SU-DHL-6 (cell line): ENCODE measurements at regions not wholly inside any gene's neighbourhood (a gene's known extent, or its start where the extent isn't known, plus 50 kb on each side); places are given as distances from the start of the nearest gene placed in this dataset.

Experiments used
- H2AFZ ChIP-seq: fragments of 200-600 bp; sonication (generic); 2 replicates; pipeline ENCODE4 v1.6.1; 2014; ENCODE audit warnings: low read depth, mild to moderate bottlenecking, moderate library complexity, mixed read lengths, antibody characterized with exemption, low read length; ENCODE audit not compliant: severe bottlenecking
- H3F3A ChIP-seq: fragments of 200-600 bp; shearing (Covaris generic); 2 replicates; pipeline ENCODE4 v1.6.0; 2016; ENCODE audit warnings: antibody characterized with exemption, mild to moderate bottlenecking; ENCODE audit not compliant: insufficient read depth
- H3K27ac ChIP-seq: fragments of 200-600 bp; sonication (generic); 2 replicates; pipeline ENCODE4 v1.5.1; 2016; ENCODE audit warnings: low read depth, mild to moderate bottlenecking, low read length, moderate library complexity, mixed read lengths
- H3K27me3 ChIP-seq: fragments of 200-600 bp; sonication (generic), shearing (Covaris generic); 2 replicates; pipeline ENCODE4 v1.6.0; 2014; ENCODE audit warnings: mild to moderate bottlenecking, low read length
- H3K36me3 ChIP-seq: fragments of 200-600 bp; sonication (generic); 2 replicates; pipeline ENCODE4 v1.6.1; 2014; ENCODE audit warnings: mild to moderate bottlenecking, low read length, mixed read lengths
- H3K4me2 ChIP-seq: fragments of 300-600, 200-600 bp; shearing (Covaris generic), sonication (generic); 2 replicates; pipeline ENCODE4 v1.6.0; 2014; ENCODE audit warnings: low read length, low read depth, mild to moderate bottlenecking; ENCODE audit not compliant: poor library complexity, severe bottlenecking
- H3K4me3 ChIP-seq: fragments of 200-600 bp; sonication (generic); 2 replicates; pipeline ENCODE4 v1.5.1; 2014; ENCODE audit warnings: antibody characterized with exemption, low read length, mild to moderate bottlenecking, mixed read lengths; ENCODE audit not compliant: insufficient read depth, poor library complexity, severe bottlenecking
- H3K79me2 ChIP-seq: fragments of 200-600 bp; sonication (generic); 2 replicates; pipeline ENCODE4 v1.6.1; 2014; ENCODE audit warnings: mild to moderate bottlenecking, low read length, moderate library complexity; ENCODE audit not compliant: insufficient read depth
- H3K9ac ChIP-seq: fragments of 200-600 bp; sonication (generic); 2 replicates; pipeline ENCODE4 v1.7.0; 2014; ENCODE audit warnings: mild to moderate bottlenecking, low read length
- H3K9me2 ChIP-seq: fragments of 200-600 bp; sonication (generic); replicated peaks from 2 replicates; pipeline ENCODE4 v1.6.1; 2014; ENCODE audit warnings: low read length; ENCODE audit not compliant: insufficient read depth
- H3K9me3 ChIP-seq: fragments of 200-600 bp; sonication (generic); 2 replicates; pipeline ENCODE4 v1.6.1; 2014; ENCODE audit warnings: low read length, mixed read lengths; ENCODE audit not compliant: insufficient read depth
- H4K20me1 ChIP-seq: fragments of 200-600 bp; sonication (generic); 2 replicates; pipeline ENCODE4 v1.6.1; 2014; ENCODE audit warnings: low read depth, mild to moderate bottlenecking, antibody characterized with exemption, low read length, moderate library complexity, mixed read lengths
- CTCF ChIP-seq: fragments of 200-600 bp; sonication (generic); IDR thresholded peaks from one replicate; pipeline ENCODE4 v1.5.1; 2017; ENCODE audit warnings: antibody characterized with exemption, mild to moderate bottlenecking, low read length, moderate library complexity; ENCODE audit not compliant: insufficient read depth, poor library complexity, severe bottlenecking
- EZH2phosphoT487 ChIP-seq: fragments of 200-600 bp; sonication (generic), shearing (Covaris generic); conservative IDR thresholded peaks from 2 replicates; pipeline ENCODE4 v1.6.1; 2018; ENCODE audit warnings: mild to moderate bottlenecking, antibody characterized with exemption, low read length, moderate library complexity, mixed read lengths

GRCh38 chr1:63000508-63000907 is 216.6 kb downstream of the ATG4C start:
- Histone ChIP-seq H2AFZ (no peak overlapping the region), H3K9me3 (no peaks in the 10 kb centered on the region), H3F3A (no peaks in the 10 kb centered on the region), H3K9me2 (no peaks in the 10 kb centered on the region), H3K4me3 (no peak overlapping the region), H4K20me1 (no peaks in the 10 kb centered on the region), H3K9ac (no peak overlapping the region), H3K27ac (no peak overlapping the region), H3K4me2 (no peak overlapping the region), H3K27me3 (no peaks in the 10 kb centered on the region), H3K79me2 (no peaks in the 10 kb centered on the region), H3K36me3 (no peaks in the 10 kb centered on the region)
- TF ChIP-seq CTCF (no peak), EZH2phosphoT487 (no peak)

DNA sequence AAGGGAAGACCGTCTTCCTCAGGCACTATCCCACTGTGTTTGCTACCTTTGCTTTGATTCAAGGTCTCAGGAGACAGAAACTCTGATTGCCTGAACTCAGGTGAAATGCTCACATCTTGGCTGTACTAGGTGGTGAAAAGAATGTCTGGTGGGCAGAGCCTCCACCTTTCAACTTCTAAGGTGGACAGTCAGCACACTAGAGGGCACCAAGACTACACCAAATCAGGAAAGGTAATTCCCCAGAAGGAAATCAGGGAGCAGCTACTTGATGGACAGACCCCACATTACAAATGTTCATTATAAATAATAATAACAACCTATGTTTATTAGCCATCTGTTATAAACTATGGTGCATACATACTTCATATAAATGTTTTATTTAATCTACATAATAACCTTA is 220.9 kb downstream of the ATG4C start:
- no peaks in the 10 kb centered on the region for H3K27me3 ChIP-seq
- no peak overlapping the region for H3K9ac ChIP-seq
- H3K4me2 ChIP-seq, result no peak overlapping the region
- H3K36me3 ChIP-seq, result no peaks in the 10 kb centered on the region
- H3K9me2 ChIP-seq, result no peaks in the 10 kb centered on the region
- H3K27ac ChIP-seq, result no peak overlapping the region
- no peak overlapping the region for H3K4me3 ChIP-seq
- H3K79me2 ChIP-seq, result no peaks in the 10 kb centered on the region
- H3F3A ChIP-seq, result no peaks in the 10 kb centered on the region
- H4K20me1 ChIP-seq, result no peaks in the 10 kb centered on the region
- no peak overlapping the region for H2AFZ ChIP-seq
- no peaks in the 10 kb centered on the region for H3K9me3 ChIP-seq
- TF ChIP-seq EZH2phosphoT487 (no peak), CTCF (no peak)

- Histone ChIP-seq H3K27me3 (no peaks in the 10 kb centered on the region), H3K36me3 (no peaks in the 10 kb centered on the region), H3K9me2 (no peaks in the 10 kb centered on the region), H4K20me1 (no peaks in the 10 kb centered on the region), H3K27ac (no peak overlapping the region), H3K9ac (no peak overlapping the region), H2AFZ (no peak overlapping the region), H3K4me2 (no peak overlapping the region), H3F3A (no peaks in the 10 kb centered on the region), H3K4me3 (no peak overlapping the region), H3K79me2 (no peaks in the 10 kb centered on the region), H3K9me3 (no peaks in the 10 kb centered on the region)
- TF ChIP-seq EZH2phosphoT487, result no peak
- TF ChIP-seq CTCF, result no peak
Observed at GRCh38 chr1:63005812-63006211, 221.9 kb downstream of the ATG4C start.

- Histone ChIP-seq H3K9me2 (no peaks in the 10 kb centered on the region), H3K27ac (no peak overlapping the region), H3F3A (no peaks in the 10 kb centered on the region), H3K79me2 (no peaks in the 10 kb centered on the region), H3K36me3 (no peaks in the 10 kb centered on the region), H2AFZ (no peak overlapping the region), H3K9ac (no peak overlapping the region), H3K4me2 (no peak overlapping the region), H3K9me3 (no peaks in the 10 kb centered on the region), H3K4me3 (no peak overlapping the region), H3K27me3 (no peaks in the 10 kb centered on the region), H4K20me1 (no peaks in the 10 kb centered on the region)
- TF ChIP-seq CTCF, result no peak
- no peak for TF ChIP-seq EZH2phosphoT487
Observed at GRCh38 chr1:63009421-63009820, 225.5 kb downstream of the ATG4C start.
